ENCODE measurements at regions not wholly inside any gene's neighbourhood (a gene's known extent, or its start where the extent isn't known, plus 50 kb on each side); places are given as distances from the start of the nearest gene placed in this dataset.

DNA sequence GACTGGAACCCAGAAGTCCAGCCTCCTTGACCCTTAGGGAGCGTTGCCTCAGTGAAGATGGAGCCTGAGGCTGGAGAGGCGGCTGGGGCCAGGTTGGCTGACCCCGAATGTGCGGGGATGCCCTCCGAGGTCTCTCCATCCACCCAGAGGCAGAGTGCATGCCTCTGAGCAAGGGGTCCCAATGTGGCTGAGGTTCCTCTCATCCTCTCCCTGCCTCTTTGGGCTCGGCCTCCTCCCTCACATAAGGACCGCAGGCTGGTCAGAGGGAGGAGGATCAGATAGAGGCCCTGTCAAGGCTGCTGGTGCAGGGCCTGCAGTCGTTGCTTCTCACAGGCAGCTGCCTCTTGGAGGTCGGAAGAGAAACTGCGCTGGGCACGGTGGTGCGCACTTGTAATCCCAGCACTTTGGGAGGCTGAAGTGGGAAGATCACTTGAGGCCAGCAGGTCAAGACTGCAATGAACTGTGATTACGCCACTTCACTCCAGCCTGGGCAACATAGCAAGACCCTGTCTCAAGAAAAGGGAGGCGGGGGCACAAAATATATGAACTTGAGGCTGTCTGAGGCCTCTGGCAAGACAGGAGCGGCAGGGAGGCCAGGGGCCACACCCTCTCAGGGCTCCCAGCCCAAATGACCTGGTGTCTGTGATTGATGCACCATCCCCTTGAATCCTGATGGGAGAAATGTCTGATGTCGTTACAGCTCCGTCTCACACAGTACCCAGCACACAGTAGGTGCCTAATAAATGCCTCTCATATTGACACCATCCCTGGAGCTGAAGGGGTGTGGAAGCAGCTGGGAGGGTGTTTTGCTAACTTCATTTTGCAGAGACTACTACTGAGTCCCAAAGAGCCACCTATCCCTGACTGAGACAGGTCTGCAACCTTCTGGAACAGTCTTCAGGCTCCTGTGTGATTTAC, 220.1 kb upstream of the GSE1 start:
- H3K79me2 ChIP-seq (ENCODE audit: insufficient read depth, low read length): no peaks in the 10 kb centered on the region
- H2BK120ac ChIP-seq (ENCODE audit: low read depth, low read length, poor library complexity, severe bottlenecking): no peak overlapping the region
- H4K8ac ChIP-seq (replicated peaks; ENCODE audit: insufficient read length, low read depth, low read length): no peak overlapping the region
- no peak overlapping the region for H3K14ac ChIP-seq (ENCODE audit: insufficient read depth, low read length)
- TF ChIP-seq, protein P1, sequence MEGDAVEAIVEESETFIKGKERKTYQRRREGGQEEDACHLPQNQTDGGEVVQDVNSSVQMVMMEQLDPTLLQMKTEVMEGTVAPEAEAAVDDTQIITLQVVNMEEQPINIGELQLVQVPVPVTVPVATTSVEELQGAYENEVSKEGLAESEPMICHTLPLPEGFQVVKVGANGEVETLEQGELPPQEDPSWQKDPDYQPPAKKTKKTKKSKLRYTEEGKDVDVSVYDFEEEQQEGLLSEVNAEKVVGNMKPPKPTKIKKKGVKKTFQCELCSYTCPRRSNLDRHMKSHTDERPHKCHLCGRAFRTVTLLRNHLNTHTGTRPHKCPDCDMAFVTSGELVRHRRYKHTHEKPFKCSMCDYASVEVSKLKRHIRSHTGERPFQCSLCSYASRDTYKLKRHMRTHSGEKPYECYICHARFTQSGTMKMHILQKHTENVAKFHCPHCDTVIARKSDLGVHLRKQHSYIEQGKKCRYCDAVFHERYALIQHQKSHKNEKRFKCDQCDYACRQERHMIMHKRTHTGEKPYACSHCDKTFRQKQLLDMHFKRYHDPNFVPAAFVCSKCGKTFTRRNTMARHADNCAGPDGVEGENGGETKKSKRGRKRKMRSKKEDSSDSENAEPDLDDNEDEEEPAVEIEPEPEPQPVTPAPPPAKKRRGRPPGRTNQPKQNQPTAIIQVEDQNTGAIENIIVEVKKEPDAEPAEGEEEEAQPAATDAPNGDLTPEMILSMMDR (conservative IDR thresholded peaks at IDR 0.05): no peak
- no peaks in the 10 kb centered on the region for H3K27me3 ChIP-seq (ENCODE audit: insufficient read depth, low read length)
- no peak overlapping the region for H2AFZ ChIP-seq (ENCODE audit: low read length)
- no peak overlapping the region for H2BK12ac ChIP-seq (ENCODE audit: insufficient read length, low read depth, low read length)
- H3K4ac ChIP-seq (ENCODE audit: low read depth, low read length): no peak overlapping the region
- Mint-ChIP-seq H3K4me1 (peaks cover 34% of the 10 kb centered on the region in 2 experiments), H3K27me3 (ENCODE audit: low read depth) (peaks cover 8% of the 10 kb centered on the region), H3K27ac (no peak overlapping the region), H3K36me3 (ENCODE audit: insufficient read depth in 1 of 3, low read depth in 3 of 3) (no peaks in the 10 kb centered on the region; a peak in 1 of 7 replicates), H3K9me3 (no peaks in the 10 kb centered on the region), H3K4me3 (no peak overlapping the region)
- no peak overlapping the region for H3T11ph ChIP-seq (ENCODE audit: low read length)
- H4K5ac ChIP-seq (ENCODE audit: insufficient read length, low read depth, low read length): no peak overlapping the region
- no peak overlapping the region for H3K9ac ChIP-seq (ENCODE audit: extremely low read depth, insufficient read length, low read length)
- no peak overlapping the region for H2BK15ac ChIP-seq (ENCODE audit: low read depth, low read length)
- DNase-seq: no peak
- no peak overlapping the region for H2BK20ac ChIP-seq (ENCODE audit: low read depth, low read length, poor library complexity, severe bottlenecking)
- H3K79me1 ChIP-seq (ENCODE audit: insufficient read depth, low read depth, low read length, poor library complexity, severe bottlenecking): no peaks in the 10 kb centered on the region
- H3K27ac ChIP-seq (ENCODE audit: insufficient read length, low read depth, low read length): no peak overlapping the region
- H2AK5ac ChIP-seq (ENCODE audit: insufficient read length, low read length): no peak overlapping the region
- peaks cover 9% of the 10 kb centered on the region; the same call in 1 of the 2 replicates for H3K4me1 ChIP-seq (ENCODE audit: insufficient read depth, low read length)
- WGBS (ENCODE audit: extremely low coverage, insufficient read length, low lambda C conversion rate): no CpG with 5 or more reads among the region's 17 CpGs
- no peak overlapping the region for H4K91ac ChIP-seq (ENCODE audit: insufficient read length, low read depth, low read length)
- H3K56ac ChIP-seq (ENCODE audit: insufficient read length, low read depth, low read length): no peak overlapping the region
- H3K23ac ChIP-seq (ENCODE audit: insufficient read length, low read depth, low read length): no peak overlapping the region
- no peak overlapping the region for H2BK5ac ChIP-seq (ENCODE audit: insufficient read length, low read length)
- H3K9me3 ChIP-seq (ENCODE audit: control insufficient read depth, low read depth, low read length): no peaks in the 10 kb centered on the region
- no peaks in the 10 kb centered on the region for H4K20me1 ChIP-seq (ENCODE audit: control insufficient read depth, insufficient read depth, insufficient read length)
- H3K23me2 ChIP-seq (ENCODE audit: insufficient read length, low read depth, low read length, poor library complexity, severe bottlenecking): no peaks in the 10 kb centered on the region
- no peak overlapping the region for H3K18ac ChIP-seq (ENCODE audit: insufficient read length, low read depth, low read length)
- H3K4me2 ChIP-seq (ENCODE audit: insufficient read depth, insufficient read length, low read length): no peak overlapping the region

All from H9 (cell line).